ENCODE measurements at regions not wholly inside any gene's neighbourhood (a gene's known extent, or its start where the extent isn't known, plus 50 kb on each side); places are given as distances from the start of the nearest gene placed in this dataset.

- TF ChIP-seq CTCF (IDR thresholded peaks at IDR 0.05) (no peak), POLR2A (IDR thresholded peaks at IDR 0.05) (no peak)
Observed at GRCh38 chr15:47304656-47305055, 412.6 kb upstream of the SEMA6D start.

All from uterus (tissue), 2 donors.